Neural progenitor cell (in vitro differentiated cells): ENCODE measurements at regions not wholly inside any gene's neighbourhood (a gene's known extent, or its start where the extent isn't known, plus 50 kb on each side); places are given as distances from the start of the nearest gene placed in this dataset.
A peak's percentile ranks its signal among the peaks of the same experiment; 100 is the strongest.

Experiments used
- DNase-seq: peaks from one replicate; pipeline ENCODE4 v3.0.0-alpha.2; 2016; ENCODE audit warnings: low spot score
- H2AFZ ChIP-seq: fragments of 200-600 bp; sonication (generic); replicated peaks from 2 replicates; pipeline ENCODE4 v1.6.1; 2016; ENCODE audit warnings: antibody characterized with exemption
- H3F3A ChIP-seq: fragments of 200-600 bp; sonication (generic); 2 replicates; pipeline ENCODE4 v1.6.1; 2016; ENCODE audit warnings: antibody characterized with exemption, low read depth
- H3K27ac ChIP-seq: fragments of 200-600 bp; sonication (generic); 2 replicates; pipeline ENCODE4 v1.5.1; 2016; ENCODE audit warnings: mild to moderate bottlenecking
- H3K27me3 ChIP-seq: fragments of 200-600 bp; sonication (generic); 2 replicates; pipeline ENCODE4 v1.6.1; 2016; ENCODE audit warnings: mild to moderate bottlenecking, moderate library complexity
- H3K36me3 ChIP-seq: fragments of 200-600 bp; sonication (generic); 2 replicates; pipeline ENCODE4 v1.5.1; 2016
- H3K4me1 ChIP-seq: fragments of 200-600 bp; sonication (generic); 2 replicates; pipeline ENCODE4 v1.6.1; 2016; ENCODE audit warnings: mixed run types
- H3K4me2 ChIP-seq: fragments of 200-600 bp; sonication (generic); 2 replicates; pipeline ENCODE4 v1.6.1; 2016
- H3K4me3 ChIP-seq: fragments of 200-600 bp; sonication (generic); 2 replicates; pipeline ENCODE4 v1.5.1; 2016
- H3K79me2 ChIP-seq: fragments of 200-600 bp; sonication (generic); 2 replicates; pipeline ENCODE4 v1.6.1; 2016; ENCODE audit warnings: low read depth
- H3K9ac ChIP-seq: fragments of 200-600 bp; sonication (generic); 2 replicates; pipeline ENCODE4 v1.6.1; 2016
- H3K9me3 ChIP-seq: fragments of 200-600 bp; sonication (generic); 2 replicates; pipeline ENCODE4 v1.5.1; 2016; ENCODE audit warnings: low read depth
- H4K20me1 ChIP-seq: fragments of 200-600 bp; sonication (generic); 2 replicates; pipeline ENCODE4 v1.6.1; 2016; ENCODE audit warnings: low read depth
- H3K27ac Mint-ChIP-seq: 3 replicates; pipeline ENCODE4 v1.8.0; 2021; ENCODE audit warnings: mixed read lengths
- H3K27me3 Mint-ChIP-seq: 2 replicates; pipeline ENCODE4 v1.8.0; 2022; ENCODE audit warnings: low read depth, mild to moderate bottlenecking, inconsistent platforms, moderate library complexity, mixed read lengths; ENCODE audit not compliant: insufficient read depth
- H3K36me3 Mint-ChIP-seq: 3 replicates; pipeline ENCODE4 v1.8.0; 2021; ENCODE audit warnings: mixed read lengths
- H3K4me1 Mint-ChIP-seq: 3 replicates; pipeline ENCODE4 v1.8.0; 2021; ENCODE audit warnings: mixed read lengths
- H3K4me3 Mint-ChIP-seq: 3 replicates; pipeline ENCODE4 v1.8.0; 2021; ENCODE audit warnings: mild to moderate bottlenecking, moderate library complexity, mixed read lengths
- H3K9me3 Mint-ChIP-seq: 3 replicates; pipeline ENCODE4 v1.8.0; 2020; ENCODE audit warnings: mixed read lengths
- EZH2 ChIP-seq: fragments of 200-600 bp; sonication (generic); IDR thresholded peaks from 2 replicates; pipeline ENCODE4 v1.6.1; 2017; ENCODE audit warnings: antibody characterized with exemption, mild to moderate bottlenecking, moderate library complexity
- EZH2phosphoT487 ChIP-seq: fragments of 200-600 bp; sonication (generic); IDR thresholded peaks from 2 replicates; pipeline ENCODE4 v1.6.1; 2017; ENCODE audit warnings: antibody characterized with exemption
- TF ChIP-seq, protein P1 (sequence below): fragments of 200-600 bp; sonication (generic); IDR thresholded peaks from 2 replicates; pipeline ENCODE4 v1.5.1; 2017; ENCODE audit warnings: antibody characterized with exemption, mild to moderate bottlenecking

DNA sequence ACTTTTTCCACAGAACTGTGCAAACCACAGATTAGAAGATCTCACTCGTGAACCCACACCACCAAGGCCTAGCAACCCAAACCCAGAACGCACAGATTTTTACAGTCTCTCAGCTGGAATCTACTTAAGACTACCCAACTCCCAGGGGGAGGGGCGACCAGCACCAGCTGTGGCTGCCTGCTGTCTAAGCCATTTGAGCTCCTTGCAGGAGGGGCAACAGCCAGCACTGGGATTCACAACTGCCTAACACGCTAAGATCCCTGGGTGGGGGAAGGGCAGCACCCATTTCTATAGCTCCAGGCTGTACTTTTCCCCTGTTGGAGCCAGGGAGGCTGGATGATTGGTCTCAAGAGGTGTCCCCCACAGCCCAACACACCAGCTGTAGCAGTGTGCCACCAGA is 368.8 kb downstream of the SUCLA2 start:
- no peaks in the 10 kb centered on the region for H3K36me3 ChIP-seq
- peaks cover 2% of the 10 kb centered on the region for H3K36me3 Mint-ChIP-seq
- H3K9ac ChIP-seq: no peak overlapping the region
- no peak overlapping the region for H3K4me3 ChIP-seq
- no peak overlapping the region for H3K27ac Mint-ChIP-seq
- H3K27me3 Mint-ChIP-seq: no peaks in the 10 kb centered on the region
- peak; percentile 30 for DNase-seq
- no peaks in the 10 kb centered on the region for H3K79me2 ChIP-seq
- no peak overlapping the region for H3K4me3 Mint-ChIP-seq
- H3F3A ChIP-seq: no peaks in the 10 kb centered on the region
- H3K4me2 ChIP-seq: no peak overlapping the region
- peaks cover 2% of the 10 kb centered on the region for H3K4me1 Mint-ChIP-seq
- no peaks in the 10 kb centered on the region for H3K9me3 ChIP-seq
- H3K27ac ChIP-seq: no peak overlapping the region
- H3K27me3 ChIP-seq: no peaks in the 10 kb centered on the region
- H4K20me1 ChIP-seq: no peaks in the 10 kb centered on the region
- H3K9me3 Mint-ChIP-seq: peaks cover 21% of the 10 kb centered on the region
- H3K4me1 ChIP-seq: no peaks in the 10 kb centered on the region
- peak overlapping the region; percentile 46 for H2AFZ ChIP-seq
- TF ChIP-seq EZH2 (no peak), EZH2phosphoT487 (no peak)
- TF ChIP-seq, protein P1, sequence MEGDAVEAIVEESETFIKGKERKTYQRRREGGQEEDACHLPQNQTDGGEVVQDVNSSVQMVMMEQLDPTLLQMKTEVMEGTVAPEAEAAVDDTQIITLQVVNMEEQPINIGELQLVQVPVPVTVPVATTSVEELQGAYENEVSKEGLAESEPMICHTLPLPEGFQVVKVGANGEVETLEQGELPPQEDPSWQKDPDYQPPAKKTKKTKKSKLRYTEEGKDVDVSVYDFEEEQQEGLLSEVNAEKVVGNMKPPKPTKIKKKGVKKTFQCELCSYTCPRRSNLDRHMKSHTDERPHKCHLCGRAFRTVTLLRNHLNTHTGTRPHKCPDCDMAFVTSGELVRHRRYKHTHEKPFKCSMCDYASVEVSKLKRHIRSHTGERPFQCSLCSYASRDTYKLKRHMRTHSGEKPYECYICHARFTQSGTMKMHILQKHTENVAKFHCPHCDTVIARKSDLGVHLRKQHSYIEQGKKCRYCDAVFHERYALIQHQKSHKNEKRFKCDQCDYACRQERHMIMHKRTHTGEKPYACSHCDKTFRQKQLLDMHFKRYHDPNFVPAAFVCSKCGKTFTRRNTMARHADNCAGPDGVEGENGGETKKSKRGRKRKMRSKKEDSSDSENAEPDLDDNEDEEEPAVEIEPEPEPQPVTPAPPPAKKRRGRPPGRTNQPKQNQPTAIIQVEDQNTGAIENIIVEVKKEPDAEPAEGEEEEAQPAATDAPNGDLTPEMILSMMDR: no peak

DNA sequence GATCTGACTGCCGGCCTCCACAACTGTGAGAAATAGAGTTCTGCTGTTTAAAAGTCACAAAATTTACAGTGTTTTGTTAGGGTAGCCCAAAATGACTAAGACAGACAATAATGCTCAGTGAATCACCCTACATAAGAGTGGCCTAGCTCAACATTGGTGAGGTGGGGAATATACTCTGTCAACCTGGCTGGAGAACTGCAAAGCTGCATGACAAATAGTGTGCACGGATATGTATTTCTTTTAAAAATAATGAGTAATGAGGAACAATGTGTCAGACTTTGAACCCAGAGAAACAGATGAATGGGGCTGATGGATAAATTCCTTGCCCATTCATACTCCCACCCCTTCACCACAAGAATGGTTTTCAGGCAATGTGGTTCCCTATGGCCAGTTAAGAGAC is 372.4 kb downstream of the SUCLA2 start:
- H3K4me3 Mint-ChIP-seq: no peak overlapping the region
- no peak overlapping the region for H3K27ac Mint-ChIP-seq
- no peak overlapping the region for H3K4me2 ChIP-seq
- H3K79me2 ChIP-seq: no peaks in the 10 kb centered on the region
- peaks cover 4% of the 10 kb centered on the region for H3K9me3 Mint-ChIP-seq
- no peak overlapping the region for H3K9ac ChIP-seq
- H3K36me3 Mint-ChIP-seq: peaks cover 2% of the 10 kb centered on the region
- no peaks in the 10 kb centered on the region for H3K9me3 ChIP-seq
- no peaks in the 10 kb centered on the region for H3K4me1 ChIP-seq
- H3K4me3 ChIP-seq: no peak overlapping the region
- H3K27me3 ChIP-seq: no peaks in the 10 kb centered on the region
- no peak overlapping the region for H3K27ac ChIP-seq
- H3F3A ChIP-seq: no peaks in the 10 kb centered on the region
- H3K36me3 ChIP-seq: no peaks in the 10 kb centered on the region
- no peak overlapping the region for H2AFZ ChIP-seq
- H3K4me1 Mint-ChIP-seq: peaks cover 2% of the 10 kb centered on the region
- H4K20me1 ChIP-seq: no peaks in the 10 kb centered on the region
- no peak for DNase-seq
- TF ChIP-seq, protein P1: no peak
- no peak for TF ChIP-seq EZH2phosphoT487
- TF ChIP-seq EZH2: no peak
- no peaks in the 10 kb centered on the region for H3K27me3 Mint-ChIP-seq

DNA sequence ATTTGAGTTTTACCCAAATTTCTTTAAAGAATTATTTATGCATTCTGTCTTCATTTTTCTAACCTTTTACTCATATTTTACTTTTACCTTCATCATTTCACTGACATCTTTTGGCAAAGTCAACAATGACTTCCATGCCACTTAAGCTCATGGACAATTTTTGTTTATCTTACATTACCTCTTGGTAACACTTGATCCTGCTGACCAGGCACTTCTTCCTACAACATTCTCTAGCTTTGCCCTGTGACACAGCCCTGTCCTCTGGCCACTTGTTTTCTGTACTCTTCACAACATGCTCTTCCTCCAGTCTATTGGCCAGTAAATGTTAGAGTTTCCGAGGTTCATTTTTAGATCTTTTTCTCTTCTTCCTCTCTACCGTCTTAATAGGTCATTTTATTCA is 377.2 kb downstream of the SUCLA2 start:
- H3K9ac ChIP-seq: no peak overlapping the region

More for the DNA sequence above, 377.2 kb downstream of the SUCLA2 start:
- Mint-ChIP-seq H3K36me3 (no peaks in the 10 kb centered on the region), H3K27me3 (peaks cover 2% of the 10 kb centered on the region), H3K27ac (no peak overlapping the region), H3K4me1 (peaks cover 15% of the 10 kb centered on the region), H3K9me3 (peaks cover 6% of the 10 kb centered on the region), H3K4me3 (no peak overlapping the region)
- no peaks in the 10 kb centered on the region for H3K9me3 ChIP-seq
- H3K4me3 ChIP-seq: no peak overlapping the region
- peaks cover 10% of the 10 kb centered on the region for H3F3A ChIP-seq
- no peaks in the 10 kb centered on the region for H4K20me1 ChIP-seq
- H3K36me3 ChIP-seq: no peaks in the 10 kb centered on the region
- no peak overlapping the region for H2AFZ ChIP-seq
- H3K79me2 ChIP-seq: no peaks in the 10 kb centered on the region
- H3K27me3 ChIP-seq: no peaks in the 10 kb centered on the region
- TF ChIP-seq EZH2phosphoT487: no peak
- TF ChIP-seq EZH2: no peak
- TF ChIP-seq, protein P1: no peak
- peaks cover 19% of the 10 kb centered on the region for H3K4me1 ChIP-seq
- no peak for DNase-seq
- no peak overlapping the region for H3K4me2 ChIP-seq
- no peak overlapping the region for H3K27ac ChIP-seq
